Thyroid gland (tissue), 4 donors: ENCODE measurements at regions not wholly inside any gene's neighbourhood (a gene's known extent, or its start where the extent isn't known, plus 50 kb on each side); places are given as distances from the start of the nearest gene placed in this dataset.
A peak's percentile ranks its signal among the peaks of the same experiment; 100 is the strongest.
"Not testable (repeated sequence)": the region's sequence is repeated elsewhere in the genome, so short reads cannot be mapped to it uniquely, and the experiment has no call there.

Experiments used
- DNase-seq, 2 donors: peaks; one replicate each; pipeline ENCODE4 v3.0.0-alpha.2; 2019
- H3K27ac ChIP-seq, 3 donors: fragments of 200-600 bp; sonication (generic); 1 replicate in 2 of 3; 2 replicates in 1 of 3; pipeline ENCODE4 v1.5.1; 2016 to 2019; ENCODE audit warnings: mild to moderate bottlenecking in 1 of 3, moderate library complexity in 1 of 3
- H3K27me3 ChIP-seq: fragments of 200-600 bp; sonication (generic); one replicate; pipeline ENCODE4 v1.5.1; 2019
- H3K36me3 ChIP-seq, 2 donors: fragments of 200-600 bp; sonication (generic); one replicate each; pipeline ENCODE4 v1.5.1; 2016 to 2019
- H3K4me1 ChIP-seq, 2 donors: fragments of 200-600 bp; sonication (generic); one replicate each; pipeline ENCODE4 v1.5.1; 2017 to 2019
- H3K4me3 ChIP-seq, 3 donors: fragments of 200-600 bp; sonication (generic); replicated peaks in 1 of 3; 1 replicate in 2 of 3; 2 replicates in 1 of 3; pipeline ENCODE4 v1.5.1; 2016; ENCODE audit warnings: mild to moderate bottlenecking in 1 of 3
- H3K9me3 ChIP-seq: fragments of 200-600 bp; sonication (generic); one replicate; pipeline ENCODE4 v1.5.1; 2017
- POLR2A ChIP-seq, 2 donors: fragments of 450-650 bp; IDR thresholded peaks; one replicate each; pipeline ENCODE4 v1.6.1; 2017; ENCODE audit warnings: antibody characterized with exemption in 2 of 2, mild to moderate bottlenecking in 2 of 2, moderate library complexity in 1 of 2
- WGBS, 2 donors: methylation state at CpG; one replicate each; pipeline ENCODE4 v1.1.5; 2017; 5-methylcytosine and 5-hydroxymethylcytosine counted together
- intact Hi-C: fragments of 100-400 bp; cut with DNase I; formaldehyde crosslinking; loops from one replicate; pipeline ENCODE4 v1.15.1; 2023
- TF ChIP-seq, protein P1 (sequence below), 6 experiments: fragments of 200-600 bp in 3 of 6; fragments of 450-650 bp in 3 of 6; sonication (generic) in 3 of 6; IDR thresholded peaks; one replicate each; pipeline ENCODE4 v1.5.1; 2016 to 2019; ENCODE audit warnings: antibody characterized with exemption in 6 of 6, mild to moderate bottlenecking in 2 of 6, inconsistent platforms in 1 of 6, moderate library complexity in 1 of 6

GRCh38 chr17:34423978-34424813, 61.2 kb upstream of the CCL1 start:
- peaks cover 6% of the 10 kb centered on the region for H3K27me3 ChIP-seq
- DNase-seq, result no peak
- WGBS, 2 donors, result 7 to 8% methylated on average over 29 of the region's 29 CpGs
- H3K4me1 ChIP-seq, result no peaks in the 10 kb centered on the region
- no peaks in the 10 kb centered on the region for H3K36me3 ChIP-seq
- intact Hi-C loops, result loop anchor here (5.0 kb wide), 1 partner anchor 213 kb away; no protein-coding TSS in a partner anchor
- TF ChIP-seq, protein P1, sequence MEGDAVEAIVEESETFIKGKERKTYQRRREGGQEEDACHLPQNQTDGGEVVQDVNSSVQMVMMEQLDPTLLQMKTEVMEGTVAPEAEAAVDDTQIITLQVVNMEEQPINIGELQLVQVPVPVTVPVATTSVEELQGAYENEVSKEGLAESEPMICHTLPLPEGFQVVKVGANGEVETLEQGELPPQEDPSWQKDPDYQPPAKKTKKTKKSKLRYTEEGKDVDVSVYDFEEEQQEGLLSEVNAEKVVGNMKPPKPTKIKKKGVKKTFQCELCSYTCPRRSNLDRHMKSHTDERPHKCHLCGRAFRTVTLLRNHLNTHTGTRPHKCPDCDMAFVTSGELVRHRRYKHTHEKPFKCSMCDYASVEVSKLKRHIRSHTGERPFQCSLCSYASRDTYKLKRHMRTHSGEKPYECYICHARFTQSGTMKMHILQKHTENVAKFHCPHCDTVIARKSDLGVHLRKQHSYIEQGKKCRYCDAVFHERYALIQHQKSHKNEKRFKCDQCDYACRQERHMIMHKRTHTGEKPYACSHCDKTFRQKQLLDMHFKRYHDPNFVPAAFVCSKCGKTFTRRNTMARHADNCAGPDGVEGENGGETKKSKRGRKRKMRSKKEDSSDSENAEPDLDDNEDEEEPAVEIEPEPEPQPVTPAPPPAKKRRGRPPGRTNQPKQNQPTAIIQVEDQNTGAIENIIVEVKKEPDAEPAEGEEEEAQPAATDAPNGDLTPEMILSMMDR (IDR thresholded peaks at IDR 0.05), result no peak
- TF ChIP-seq POLR2A (IDR thresholded peaks at IDR 0.05), result no peak
- H3K9me3 ChIP-seq, result no peaks in the 10 kb centered on the region
- H3K4me3 ChIP-seq, result no peak overlapping the region
- no peak overlapping the region for H3K27ac ChIP-seq

GRCh38 chr17:34423315-34423714, 60.3 kb upstream of the CCL1 start:
- not testable (repeated sequence) for H3K9me3 ChIP-seq, H3K27ac ChIP-seq, H3K36me3 ChIP-seq, H3K4me1 ChIP-seq, H3K27me3 ChIP-seq, DNase-seq, H3K4me3 ChIP-seq
- 88 to 92% methylated on average over 6 to 7 of the region's 7 CpGs for WGBS, 2 donors
- intact Hi-C loops, result loop anchor here (5.0 kb wide), 1 partner anchor 214 kb away; no protein-coding TSS in a partner anchor

- Histone ChIP-seq H3K4me3 (no peak overlapping the region), H3K27me3 (peaks cover 8% of the 10 kb centered on the region), H3K27ac (no peak overlapping the region), H3K4me1 (no peaks in the 10 kb centered on the region), H3K36me3 (no peaks in the 10 kb centered on the region), H3K9me3 (no peaks in the 10 kb centered on the region)
- TF ChIP-seq, protein P1 (IDR thresholded peaks at IDR 0.05), result no peak
- TF ChIP-seq POLR2A (IDR thresholded peaks at IDR 0.05), result no peak
- 71 to 80% methylated on average over 3 of the region's 3 CpGs for WGBS, 2 donors
- intact Hi-C loops, result loop anchor here (5.0 kb wide), 1 partner anchor 216 kb away; no protein-coding TSS in a partner anchor
- no peak for DNase-seq
These were observed 57.9 kb upstream of the CCL1 start for GRCh38 chr17:34420900-34421299.

DNA sequence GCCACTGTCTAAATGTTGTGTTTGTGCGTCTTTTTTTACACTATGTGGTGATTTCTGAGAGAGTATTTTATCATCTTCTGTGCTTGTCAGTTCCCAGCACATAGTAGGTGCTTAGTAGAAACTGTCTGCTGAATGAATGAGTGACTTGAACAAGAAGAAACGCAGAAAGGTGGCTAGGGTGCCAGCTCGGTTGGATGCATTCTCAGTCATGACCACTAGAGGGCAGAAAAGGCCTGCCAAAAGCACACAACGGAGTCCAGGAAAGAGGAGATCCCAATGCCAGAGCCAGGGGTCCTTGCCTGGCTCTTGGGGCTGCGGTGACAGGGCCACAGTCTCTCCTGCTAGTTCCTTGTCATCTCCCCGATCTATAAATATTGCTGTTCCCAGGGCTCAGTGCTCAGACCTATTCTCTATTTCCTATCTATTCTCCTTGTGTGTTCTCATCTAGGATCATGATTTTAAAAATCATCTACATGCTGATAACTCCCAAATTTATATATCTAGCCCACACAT, 57.3 kb upstream of the CCL1 start:
- Histone ChIP-seq H3K4me3 (no peak overlapping the region), H3K27me3 (peaks cover 9% of the 10 kb centered on the region), H3K9me3 (no peaks in the 10 kb centered on the region), H3K27ac (no peak overlapping the region), H3K4me1 (no peaks in the 10 kb centered on the region), H3K36me3 (no peaks in the 10 kb centered on the region)
- DNase-seq, result peak; percentile 45 to 54
- WGBS, 2 donors, result 8 to 10% methylated on average over 6 of the region's 6 CpGs
- intact Hi-C loops, result loop anchor here (5.0 kb wide), 1 partner anchor 217 kb away; no protein-coding TSS in a partner anchor
- TF ChIP-seq, protein P1 (IDR thresholded peaks at IDR 0.05), result peak; percentile 70 to 91 (median 83)
- no peak for TF ChIP-seq POLR2A (IDR thresholded peaks at IDR 0.05)

DNA sequence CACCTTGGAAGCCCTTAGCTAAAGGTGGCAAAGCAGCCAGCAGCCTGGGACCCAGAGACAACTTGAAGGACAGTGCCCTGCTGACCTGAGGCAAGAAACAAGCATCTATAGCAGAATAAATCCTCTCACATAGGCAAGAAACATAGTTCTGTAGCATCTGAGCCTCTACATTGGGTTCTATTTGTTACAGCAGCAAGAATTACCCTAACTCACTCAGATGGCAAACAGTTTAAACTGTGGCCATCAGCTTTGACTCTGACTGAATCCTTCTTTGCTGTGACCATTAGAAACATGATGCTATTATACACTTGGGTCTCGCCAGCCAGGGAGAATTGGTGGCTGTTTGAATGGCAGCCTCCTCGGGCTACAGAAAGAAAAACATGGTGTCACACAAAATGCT, 53.1 kb upstream of the CCL1 start:
- Histone ChIP-seq H3K4me1 (no peaks in the 10 kb centered on the region), H3K27me3 (peaks cover 3% of the 10 kb centered on the region), H3K9me3 (no peaks in the 10 kb centered on the region), H3K27ac (no peak overlapping the region), H3K36me3 (no peaks in the 10 kb centered on the region), H3K4me3 (no peak overlapping the region)
- intact Hi-C loops, result loop anchor here (5.0 kb wide), 1 partner anchor 706 kb away; the partner anchor contains the start of gene FNDC8
- 90% methylated on average over 2 of the region's 2 CpGs for whole genome bisulfite sequencing, 2 donors
- no peak for DNase-seq
- TF ChIP-seq POLR2A (IDR thresholded peaks at IDR 0.05), result no peak
- TF ChIP-seq, protein P1 (IDR thresholded peaks at IDR 0.05), result no peak
